MCF 10A (cell line): ENCODE measurements at regions not wholly inside any gene's neighbourhood (a gene's known extent, or its start where the extent isn't known, plus 50 kb on each side); places are given as distances from the start of the nearest gene placed in this dataset.

Experiments used
- BruUV-seq: library from RNA; stranded (reverse); fragments of 400-500 nt; replicated peaks from 2 replicates; lab custom pipeline; 2021; lab: Mats Ljungman, UMichigan
- CTCF ChIA-PET: fragments of 300-600 bp; sonication (Branson Sonifier 250); formaldehyde crosslinking; extraction: SDS; loops from one replicate; lab custom pipeline; 2021; ENCODE audit warnings: antibody characterized with exemption, inconsistent platforms; lab: Yijun Ruan, JAX
- POLR2A ChIA-PET: fragments of 300-600, 350-650 bp; sonication (Branson Sonifier 250); formaldehyde crosslinking; extraction: SDS; loops from one replicate; lab custom pipeline; 2020; ENCODE audit warnings: antibody characterized with exemption, inconsistent platforms; lab: Yijun Ruan, JAX
- DNase-seq: peaks from one replicate; pipeline ENCODE4 v3.0.0-alpha.2; 2018; ENCODE audit not compliant: unreplicated experiment
- H3K27ac Mint-ChIP-seq: one replicate; pipeline ENCODE4 v1.8.0; 2022; ENCODE audit warnings: mild to moderate bottlenecking, low read depth, mixed read lengths; ENCODE audit not compliant: unreplicated experiment
- H3K27me3 Mint-ChIP-seq: one replicate; pipeline ENCODE4 v1.8.0; 2022; ENCODE audit warnings: mixed read lengths; ENCODE audit not compliant: insufficient read depth, unreplicated experiment
- H3K36me3 Mint-ChIP-seq: one replicate; pipeline ENCODE4 v1.8.0; 2022; ENCODE audit warnings: mild to moderate bottlenecking, moderate library complexity, mixed read lengths; ENCODE audit not compliant: insufficient read depth, unreplicated experiment
- H3K4me1 Mint-ChIP-seq: one replicate; pipeline ENCODE4 v1.8.0; 2022; ENCODE audit warnings: mixed read lengths; ENCODE audit not compliant: insufficient read depth, unreplicated experiment
- H3K4me3 Mint-ChIP-seq: one replicate; pipeline ENCODE4 v1.8.0; 2022; ENCODE audit warnings: mild to moderate bottlenecking, moderate library complexity, mixed read lengths; ENCODE audit not compliant: unreplicated experiment
- H3K9me3 Mint-ChIP-seq: one replicate; pipeline ENCODE4 v1.8.0; 2022; ENCODE audit warnings: mixed read lengths; ENCODE audit not compliant: unreplicated experiment
- CTCF ChIP-seq: fragments of 200-600 bp; IDR thresholded peaks from one replicate; pipeline ENCODE4 v1.8.0; 2022; ENCODE audit warnings: antibody characterized with exemption, mild to moderate bottlenecking; ENCODE audit not compliant: unreplicated experiment
- intact Hi-C: fragments of 100-400 bp; cut with micrococcal nuclease; formaldehyde crosslinking; loops from 2 replicates; pipeline ENCODE4 v1.14.1; 2022

- no peak for DNase-seq
- ChIA-PET POLR2A (interaction anchor here (1.7 kb wide), 1 partner anchor 9 kb away, joined by 5 read pairs; no protein-coding TSS in a partner anchor), CTCF (interaction anchor here (1.2 to 1.5 kb wide), 2 partner anchors 17 to 27 kb away, joined by 3 to 5 read pairs; no protein-coding TSS in a partner anchor)
- Mint-ChIP-seq H3K4me3 (no peak overlapping the region), H3K27me3 (no peaks in the 10 kb centered on the region), H3K9me3 (peaks cover 18% of the 10 kb centered on the region), H3K36me3 (no peaks in the 10 kb centered on the region), H3K27ac (no peak overlapping the region), H3K4me1 (no peaks in the 10 kb centered on the region)
- no TSS peak for BruUV-seq
- TF ChIP-seq CTCF = no peak
- intact Hi-C loops = no loop called here
These were observed 176.5 kb upstream of the UBASH3B start for GRCh38 chr11:122478986-122479385.

- Mint-ChIP-seq H3K36me3 (no peaks in the 10 kb centered on the region), H3K4me1 (no peaks in the 10 kb centered on the region), H3K27me3 (no peaks in the 10 kb centered on the region), H3K9me3 (peaks cover 8% of the 10 kb centered on the region), H3K4me3 (no peak overlapping the region), H3K27ac (no peak overlapping the region)
- DNase-seq = no peak
- ChIA-PET POLR2A (interaction anchor here (1.4 kb wide), 1 partner anchor 10 kb away, joined by 5 read pairs; no protein-coding TSS in a partner anchor), CTCF (no interaction called here)
- intact Hi-C loops = no loop called here
- TF ChIP-seq CTCF = no peak
- BruUV-seq = no TSS peak
These were observed 186.6 kb upstream of the UBASH3B start for GRCh38 chr11:122468965-122469364.

GRCh38 chr11:122463530-122463929 lies 192.0 kb upstream of the UBASH3B start:
- intact Hi-C loops = no loop called here
- no peak for TF ChIP-seq CTCF
- no peaks in the 10 kb centered on the region for H3K4me1 Mint-ChIP-seq
- POLR2A ChIA-PET = no interaction called here
- H3K4me3 Mint-ChIP-seq = no peak overlapping the region
- no peaks in the 10 kb centered on the region for H3K27me3 Mint-ChIP-seq
- H3K9me3 Mint-ChIP-seq = peaks cover 22% of the 10 kb centered on the region
- CTCF ChIA-PET = no interaction called here
- peaks cover 7% of the 10 kb centered on the region for H3K36me3 Mint-ChIP-seq
- BruUV-seq = no TSS peak
- no peak for DNase-seq
- no peak overlapping the region for H3K27ac Mint-ChIP-seq

GRCh38 chr11:122459064-122459463 lies 196.5 kb upstream of the UBASH3B start:
- H3K4me1 Mint-ChIP-seq = no peaks in the 10 kb centered on the region
- CTCF ChIA-PET = no interaction called here
- BruUV-seq = no TSS peak
- no peaks in the 10 kb centered on the region for H3K27me3 Mint-ChIP-seq
- no peak overlapping the region for H3K27ac Mint-ChIP-seq
- TF ChIP-seq CTCF = no peak
- H3K4me3 Mint-ChIP-seq = no peak overlapping the region
- peaks cover 21% of the 10 kb centered on the region for H3K9me3 Mint-ChIP-seq
- H3K36me3 Mint-ChIP-seq = peaks cover 7% of the 10 kb centered on the region
- intact Hi-C loops = no loop called here
- DNase-seq = no peak
- POLR2A ChIA-PET = no interaction called here
